ENCODE measurements at regions not wholly inside any gene's neighbourhood (a gene's known extent, or its start where the extent isn't known, plus 50 kb on each side); places are given as distances from the start of the nearest gene placed in this dataset.

- FAIRE-seq (no peak), DNase-seq (ENCODE audit: low spot score in 2 of 2) (no peak)
These were observed 480.5 kb downstream of the OTOL1 start for GRCh38 chr3:161977063-161977462.

DNA sequence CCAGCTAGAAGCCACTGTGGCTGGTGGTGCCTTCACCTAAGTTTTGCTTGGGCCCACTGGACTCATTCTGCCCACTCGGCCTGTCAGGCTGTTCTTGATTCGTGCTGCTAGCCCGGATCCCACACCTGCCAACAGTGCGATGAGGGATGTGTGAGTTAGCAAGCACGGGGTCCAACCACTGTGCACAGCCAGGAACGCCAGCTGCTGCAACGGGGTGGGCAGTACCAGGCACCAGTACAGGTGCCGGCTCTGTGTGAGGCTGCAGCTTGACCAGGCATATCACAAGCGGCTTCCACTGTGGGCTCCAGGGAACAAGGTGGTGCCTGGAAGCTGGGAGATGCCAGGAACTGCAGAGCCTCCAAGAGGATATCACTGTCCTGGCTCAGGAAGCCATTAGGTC, 481.2 kb downstream of the OTOL1 start:
- DNase-seq (ENCODE audit: low spot score in 2 of 2) (no peak), FAIRE-seq (no peak)

GRCh38 chr3:161987933-161988332, 491.3 kb downstream of the OTOL1 start:
- FAIRE-seq = no peak
- no peak for DNase-seq (ENCODE audit: low spot score in 2 of 2)

GRCh38 chr3:161989012-161989411, 492.4 kb downstream of the OTOL1 start:
- DNase-seq (ENCODE audit: low spot score in 2 of 2) (no peak), FAIRE-seq (no peak)

DNA sequence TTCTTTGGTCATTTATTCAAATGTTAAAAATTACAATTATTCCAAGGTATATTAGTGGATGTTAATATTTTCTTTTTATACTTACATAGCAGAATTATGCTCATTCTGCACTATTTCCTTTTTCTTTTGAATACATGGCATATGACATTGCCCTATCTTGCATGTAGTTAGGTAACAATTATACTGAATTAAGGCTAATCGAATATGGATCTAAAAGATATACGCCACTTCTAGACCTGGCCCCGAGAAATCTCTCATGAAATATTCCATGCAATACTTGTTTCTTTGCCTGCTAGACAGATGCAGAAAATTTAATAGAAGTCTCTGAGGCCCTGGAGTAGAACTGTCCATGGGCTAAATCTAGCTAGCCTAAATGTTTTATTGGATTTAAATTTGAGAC, 493.4 kb downstream of the OTOL1 start:
- DNase-seq (ENCODE audit: low spot score in 2 of 2) = no peak
- FAIRE-seq = no peak

DNA sequence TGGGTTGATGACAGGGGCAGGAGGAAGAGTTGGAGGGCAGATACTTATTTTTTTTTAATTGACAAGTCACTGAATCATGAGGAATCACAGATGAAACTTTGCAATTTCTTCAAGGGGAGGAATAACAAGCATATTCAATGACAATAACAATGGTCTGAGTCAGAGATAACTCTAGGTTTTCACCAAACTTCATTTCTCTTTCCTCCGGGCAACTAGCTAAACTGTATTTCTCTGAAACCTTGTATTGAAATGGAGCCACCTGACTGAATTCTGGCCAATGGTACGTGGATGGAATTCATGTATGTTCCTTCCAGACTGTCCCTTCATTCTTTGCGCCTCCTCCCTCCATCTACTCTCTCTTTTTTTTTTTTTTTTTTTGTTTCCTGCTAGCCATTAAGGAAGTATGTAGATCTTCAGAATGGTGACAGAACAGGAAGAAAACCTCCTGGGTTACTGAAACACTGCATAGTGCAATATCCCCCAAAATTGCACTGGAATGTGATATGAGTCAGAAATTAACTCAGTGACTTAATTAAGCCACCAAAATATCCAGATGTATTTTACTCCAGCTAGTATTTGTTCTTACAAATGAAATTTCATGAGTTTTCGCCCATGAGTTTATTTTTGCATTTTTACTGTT, 495.4 kb downstream of the OTOL1 start:
- DNase-seq (ENCODE audit: low spot score in 2 of 2) (no peak), FAIRE-seq (no peak)

- FAIRE-seq = no peak
- DNase-seq (ENCODE audit: low spot score in 2 of 2) = no peak
These were observed 503.2 kb downstream of the OTOL1 start for GRCh38 chr3:161999846-162000245.

DNA sequence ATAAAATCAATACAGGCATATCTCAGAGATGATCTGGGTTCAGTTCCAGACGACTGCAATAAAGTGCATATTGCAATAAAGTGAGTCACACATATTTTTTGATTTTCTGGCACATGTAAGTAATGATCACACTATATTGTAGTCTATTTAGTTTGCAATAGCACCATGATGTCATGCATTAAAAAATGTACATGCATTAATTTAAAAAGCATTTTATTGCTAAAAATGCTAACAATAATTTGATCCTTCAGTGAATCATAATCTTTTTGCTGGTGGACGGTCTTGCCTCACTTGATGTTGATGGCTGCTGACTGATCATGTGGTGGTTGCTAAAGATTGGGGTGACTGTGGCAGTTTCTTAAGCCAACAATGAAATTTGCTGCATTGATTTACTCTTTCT, 511.1 kb downstream of the OTOL1 start:
- no peak for FAIRE-seq
- DNase-seq (ENCODE audit: low spot score in 2 of 2) = no peak

DNA sequence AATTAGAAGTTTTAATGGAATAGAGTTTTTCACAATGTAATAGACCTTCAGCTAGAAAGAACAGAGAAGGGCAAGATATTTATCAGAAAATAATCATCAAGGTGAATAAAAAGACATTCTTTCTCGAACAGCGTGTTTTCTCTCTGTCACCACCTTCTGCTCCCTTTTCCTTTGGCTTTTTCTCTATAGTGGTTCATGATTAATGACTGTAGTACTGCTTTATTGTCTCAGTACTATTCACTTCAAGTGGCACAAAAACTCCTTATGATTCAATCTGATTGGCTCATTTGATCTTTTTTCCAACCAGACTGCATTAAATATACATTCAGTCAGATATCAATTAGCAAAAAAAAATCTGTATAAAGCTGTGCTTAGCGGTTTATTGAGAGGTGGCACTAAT, 516.0 kb downstream of the OTOL1 start:
- DNase-seq (ENCODE audit: low spot score in 2 of 2) (no peak), FAIRE-seq (no peak)

DNA sequence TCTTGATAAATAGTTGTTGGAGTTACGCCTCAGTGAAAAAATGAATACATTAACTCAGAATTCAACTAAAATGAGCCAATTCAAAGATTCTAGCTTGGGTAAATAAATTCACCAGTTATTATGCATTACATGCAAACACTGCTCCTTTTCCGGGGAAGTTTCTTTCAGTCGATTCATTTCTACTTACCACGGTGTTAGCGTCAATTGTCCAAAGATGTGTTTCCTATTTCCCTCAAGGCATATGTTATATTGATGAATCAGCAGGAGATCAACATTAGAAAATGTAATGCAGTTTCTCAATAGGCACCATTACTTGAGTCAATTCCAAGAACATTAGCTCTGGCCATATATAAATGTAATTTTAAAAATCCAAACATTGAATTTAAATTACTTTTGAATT, 517.7 kb downstream of the OTOL1 start:
- DNase-seq (ENCODE audit: low spot score in 2 of 2) (no peak), FAIRE-seq (no peak)

GRCh38 chr3:162015856-162016255, 519.2 kb downstream of the OTOL1 start:
- no peak for DNase-seq (ENCODE audit: low spot score in 2 of 2)
- no peak for FAIRE-seq

- DNase-seq (ENCODE audit: low spot score in 2 of 2) = no peak
- FAIRE-seq = no peak
These were observed 523.2 kb downstream of the OTOL1 start for GRCh38 chr3:162019817-162020216.

- FAIRE-seq (no peak), DNase-seq (ENCODE audit: low spot score in 2 of 2) (no peak)
These were observed 524.6 kb downstream of the OTOL1 start for GRCh38 chr3:162021206-162021605.

DNA sequence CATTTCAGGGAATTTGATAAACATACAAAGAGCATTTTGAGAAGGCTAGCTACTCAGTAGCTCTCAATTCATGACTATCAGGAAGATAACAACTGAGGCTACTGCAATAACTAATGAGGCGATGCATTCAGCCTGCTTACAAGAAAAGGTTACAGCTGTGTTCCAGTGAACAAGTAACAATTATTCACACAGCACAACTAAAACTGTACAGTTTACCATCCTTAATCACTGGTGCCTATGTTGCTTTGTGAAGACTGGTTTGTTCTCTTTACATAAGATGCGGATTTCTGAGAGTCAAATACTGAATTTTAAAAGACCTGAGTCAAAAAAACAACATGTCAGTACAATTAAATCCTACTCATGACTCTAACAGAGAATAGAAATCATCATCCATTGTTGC, 526.3 kb downstream of the OTOL1 start:
- FAIRE-seq (no peak), DNase-seq (ENCODE audit: low spot score in 2 of 2) (no peak)

DNA sequence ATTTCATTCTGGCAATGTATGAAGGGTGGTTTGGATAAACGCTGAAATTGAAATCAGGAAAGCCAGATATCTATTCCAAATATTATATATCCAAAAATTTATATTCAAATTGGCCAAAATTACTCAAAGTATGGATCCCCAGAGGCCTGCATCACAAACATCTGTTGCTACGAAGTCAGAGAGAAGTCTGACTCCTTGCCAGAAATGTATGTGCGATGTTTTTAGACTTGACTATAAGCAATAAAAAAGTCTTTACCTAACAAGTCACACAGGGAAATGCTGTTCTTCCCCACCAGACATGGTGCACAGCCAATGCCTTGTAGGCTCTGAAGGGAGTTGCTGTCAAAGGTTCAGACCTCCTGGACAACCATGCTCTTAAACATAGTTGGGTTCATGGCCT, 533.1 kb downstream of the OTOL1 start:
- FAIRE-seq (no peak), DNase-seq (ENCODE audit: low spot score in 2 of 2) (no peak)

- DNase-seq (ENCODE audit: low spot score in 2 of 2) = no peak
- FAIRE-seq = no peak
These were observed 537.8 kb downstream of the OTOL1 start for GRCh38 chr3:162034368-162034767.

GRCh38 chr3:162041622-162042021, 545.0 kb downstream of the OTOL1 start:
- DNase-seq (ENCODE audit: low spot score in 2 of 2) (no peak), FAIRE-seq (no peak)

DNA sequence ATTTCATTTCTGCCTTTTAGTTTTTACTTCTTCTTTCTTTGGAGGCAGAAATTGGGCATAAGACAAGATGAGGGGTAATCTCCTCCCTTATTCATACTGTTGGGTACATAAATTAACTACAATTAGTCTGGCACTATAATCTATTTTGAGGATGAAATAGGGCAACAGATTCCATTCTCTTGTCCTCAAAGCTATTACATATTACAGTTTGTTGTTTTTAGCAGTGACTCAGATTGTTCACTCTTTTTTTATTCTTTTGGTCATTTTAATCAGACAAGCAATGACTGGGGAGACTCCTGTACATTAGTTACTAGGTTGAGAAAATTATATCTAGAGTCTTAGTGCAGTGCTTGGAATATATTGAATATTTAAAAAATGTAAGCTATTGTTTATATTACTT, 556.0 kb downstream of the OTOL1 start:
- FAIRE-seq = no peak

GRCh38 chr3:162072656-162073164, 576.1 kb downstream of the OTOL1 start:
- DNase-seq (ENCODE audit: low spot score in 2 of 2) = no peak
- no peak for FAIRE-seq

More for the DNA sequence above, 556.0 kb downstream of the OTOL1 start:
- DNase-seq (ENCODE audit: low spot score in 2 of 2) = no peak

GRCh38 chr3:162073422-162073975, 576.9 kb downstream of the OTOL1 start:
- DNase-seq (ENCODE audit: low spot score in 2 of 2) (no peak), FAIRE-seq (no peak)

GRCh38 chr3:162077108-162077507, 580.5 kb downstream of the OTOL1 start:
- DNase-seq (ENCODE audit: low spot score in 2 of 2) (no peak), FAIRE-seq (no peak)

- DNase-seq (ENCODE audit: low spot score in 2 of 2) (no peak), FAIRE-seq (no peak)
These were observed 585.9 kb downstream of the OTOL1 start for GRCh38 chr3:162082516-162082915.

- FAIRE-seq (no peak), DNase-seq (ENCODE audit: low spot score in 2 of 2) (no peak)
These were observed 590.8 kb downstream of the OTOL1 start for GRCh38 chr3:162087361-162087760.

Measured in frontal cortex (tissue), 3 donors.